NB4 (cell line): ENCODE measurements at regions not wholly inside any gene's neighbourhood (a gene's known extent, or its start where the extent isn't known, plus 50 kb on each side); places are given as distances from the start of the nearest gene placed in this dataset.

ENCODE experiments used
- CTCF ChIP-seq: IDR thresholded peaks from one replicate; pipeline ENCODE4 v1.5.1; 2012; ENCODE audit warnings: low read depth, low read length
- MYC ChIP-seq: IDR thresholded peaks from 2 replicates; pipeline ENCODE4 v1.6.1; 2011; ENCODE audit warnings: low read depth, low read length
- POLR2A ChIP-seq: IDR thresholded peaks from 2 replicates; pipeline ENCODE4 v1.6.1; 2011; ENCODE audit warnings: mild to moderate bottlenecking; ENCODE audit not compliant: insufficient read length; ENCODE audit errors: extremely low read depth
- TF ChIP-seq, protein P1 (sequence below): IDR thresholded peaks from 2 replicates; pipeline ENCODE4 v1.6.1; 2011; ENCODE audit warnings: low read depth, low read length

- TF ChIP-seq, protein P1, sequence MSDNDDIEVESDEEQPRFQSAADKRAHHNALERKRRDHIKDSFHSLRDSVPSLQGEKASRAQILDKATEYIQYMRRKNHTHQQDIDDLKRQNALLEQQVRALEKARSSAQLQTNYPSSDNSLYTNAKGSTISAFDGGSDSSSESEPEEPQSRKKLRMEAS = no peak
- TF ChIP-seq POLR2A (no peak), CTCF (no peak), MYC (no peak)
Measured at GRCh38 chr20:39213476-39214145, 251.5 kb downstream of the DHX35 start.
